ENCODE measurements at regions not wholly inside any gene's neighbourhood (a gene's known extent, or its start where the extent isn't known, plus 50 kb on each side); places are given as distances from the start of the nearest gene placed in this dataset.

- peak in 1 of 6 experiments; percentile 6 for TF ChIP-seq CTCF (IDR thresholded peaks at IDR 0.05)
- TF ChIP-seq POLR2A (IDR thresholded peaks at IDR 0.05): no peak
Measured at GRCh38 chr21:39037807-39038405, 145.3 kb downstream of the PSMG1 start.
